CD1c-positive myeloid dendritic cell (primary cell): ENCODE measurements at regions not wholly inside any gene's neighbourhood (a gene's known extent, or its start where the extent isn't known, plus 50 kb on each side); places are given as distances from the start of the nearest gene placed in this dataset.
A peak's percentile ranks its signal among the peaks of the same experiment; 100 is the strongest.

Source experiments
- DNase-seq: peaks from one replicate; pipeline ENCODE4 v3.0.0-alpha.2; 2016; ENCODE audit errors: extremely low spot score

GRCh38 chr9:88692827-88693226 is 157.8 kb downstream of the NXNL2 start:
- DNase-seq = no peak

DNA sequence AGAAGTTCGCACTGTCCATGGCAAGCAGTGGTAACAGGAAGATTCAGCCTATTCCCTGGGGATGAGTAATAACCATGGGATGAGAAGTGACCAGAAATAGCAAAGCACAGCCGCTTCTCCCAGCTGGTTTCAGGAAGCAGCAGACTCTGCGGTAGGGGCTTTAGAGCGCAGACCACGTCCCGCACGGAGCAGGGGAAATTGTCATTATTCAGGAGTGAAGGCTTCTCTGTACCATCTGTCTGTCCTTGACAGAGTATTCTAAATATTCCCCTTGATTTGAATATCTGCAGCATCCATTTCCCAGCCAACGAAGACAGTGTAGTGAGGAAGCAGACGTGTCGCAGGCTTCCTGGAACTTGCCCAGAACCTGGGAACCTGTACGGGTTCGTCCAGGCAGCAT is 159.6 kb downstream of the NXNL2 start:
- DNase-seq = no peak

GRCh38 chr9:88696501-88696900 is 161.5 kb downstream of the NXNL2 start:
- no peak for DNase-seq

GRCh38 chr9:88697764-88698432 is 162.9 kb downstream of the NXNL2 start:
- no peak for DNase-seq

- no peak for DNase-seq
Measured at GRCh38 chr9:88702985-88703384, 168.0 kb downstream of the NXNL2 start.

GRCh38 chr9:88706193-88707113 is 171.5 kb downstream of the NXNL2 start:
- DNase-seq = no peak

DNA sequence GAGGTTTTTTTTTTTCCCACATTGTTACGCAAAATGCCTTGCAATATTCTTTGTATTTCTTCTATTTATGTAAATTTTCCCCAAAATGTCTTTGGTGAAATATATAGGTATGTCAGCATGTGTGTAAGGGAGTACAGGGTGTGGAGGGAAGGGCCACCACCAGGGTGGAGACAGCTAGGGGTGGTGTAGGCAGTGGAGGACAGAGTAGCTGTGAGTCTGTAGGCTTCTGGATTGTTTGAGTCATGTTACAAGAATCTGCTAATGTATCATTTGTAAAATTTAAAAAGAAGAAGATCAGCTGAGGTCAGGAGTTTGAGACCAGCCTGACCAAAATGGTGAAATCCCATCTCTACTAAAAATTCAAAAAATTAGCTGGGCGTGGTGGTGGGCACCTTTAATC is 175.5 kb downstream of the NXNL2 start:
- DNase-seq = no peak

DNA sequence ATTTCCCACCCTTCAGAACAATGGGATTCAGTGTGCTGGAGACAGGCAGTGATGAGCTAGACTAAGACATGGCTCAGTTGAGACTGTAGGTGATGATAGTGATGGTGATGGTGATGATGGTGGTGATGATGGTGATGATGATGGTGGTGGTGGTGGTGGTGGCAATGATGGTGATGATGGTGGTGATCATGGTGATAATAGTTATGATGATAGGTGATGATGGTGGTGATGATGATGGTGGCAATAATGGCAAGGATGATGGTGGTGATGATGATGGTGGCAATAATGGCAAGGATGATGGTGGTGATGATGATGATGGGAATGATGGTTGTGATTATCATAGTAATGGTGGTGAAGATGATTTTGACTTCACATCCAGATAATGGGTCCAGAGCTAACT is 176.7 kb downstream of the NXNL2 start:
- no peak for DNase-seq

DNA sequence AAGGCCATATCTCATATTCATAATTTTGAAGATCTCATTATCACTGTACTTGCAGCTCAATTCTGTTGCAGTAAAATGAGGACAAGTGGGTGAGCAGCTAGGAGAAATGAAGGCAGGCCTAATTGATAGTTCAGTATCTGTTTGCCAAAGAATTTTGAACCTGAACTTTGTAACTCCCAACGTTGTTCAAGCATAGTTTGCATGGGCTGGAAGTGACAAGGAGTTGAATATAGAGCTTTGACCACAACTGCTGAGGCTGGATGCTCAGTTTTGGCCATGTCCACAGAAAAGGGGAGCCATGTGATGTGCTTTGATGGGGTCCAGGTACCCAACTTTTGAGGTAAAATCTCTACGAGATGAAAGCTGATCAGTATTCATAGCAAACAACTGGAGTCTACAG is 177.5 kb downstream of the NXNL2 start:
- DNase-seq = no peak

GRCh38 chr9:88713010-88713409 is 178.0 kb downstream of the NXNL2 start:
- DNase-seq = no peak

DNA sequence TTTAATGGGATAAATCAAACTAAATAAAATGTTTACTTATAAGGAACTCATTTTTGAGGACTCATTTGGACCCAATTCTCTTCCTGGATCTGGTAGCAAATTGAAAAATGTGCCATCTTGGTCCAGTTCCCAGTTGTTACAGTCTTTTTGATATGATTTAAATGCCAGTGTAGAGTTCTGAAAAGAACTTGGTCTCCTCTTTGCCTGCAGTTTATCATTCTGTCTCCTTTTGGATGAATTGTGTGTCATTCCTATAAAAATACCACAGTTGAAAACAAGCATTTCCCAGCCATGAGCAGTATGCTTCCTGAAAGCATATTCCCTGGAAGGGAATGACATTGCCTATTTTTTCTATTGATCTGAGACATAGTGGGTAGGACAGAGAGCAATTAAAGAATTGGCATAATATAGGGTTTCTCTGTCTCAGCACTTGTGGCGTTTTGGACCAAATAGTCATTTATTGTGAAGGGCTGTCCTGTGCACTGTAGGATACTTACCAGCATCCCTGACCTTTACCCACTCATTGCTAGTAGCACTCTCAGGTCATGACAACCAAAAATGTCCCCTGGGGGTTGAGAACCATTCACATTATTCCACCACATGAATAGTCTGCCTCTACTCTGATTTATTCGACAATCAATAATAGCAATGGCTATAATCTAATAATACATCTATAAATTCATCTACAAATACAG is 181.8 kb downstream of the NXNL2 start:
- DNase-seq = no peak

- DNase-seq = no peak
Measured at GRCh38 chr9:88721025-88721424, 186.0 kb downstream of the NXNL2 start.

DNA sequence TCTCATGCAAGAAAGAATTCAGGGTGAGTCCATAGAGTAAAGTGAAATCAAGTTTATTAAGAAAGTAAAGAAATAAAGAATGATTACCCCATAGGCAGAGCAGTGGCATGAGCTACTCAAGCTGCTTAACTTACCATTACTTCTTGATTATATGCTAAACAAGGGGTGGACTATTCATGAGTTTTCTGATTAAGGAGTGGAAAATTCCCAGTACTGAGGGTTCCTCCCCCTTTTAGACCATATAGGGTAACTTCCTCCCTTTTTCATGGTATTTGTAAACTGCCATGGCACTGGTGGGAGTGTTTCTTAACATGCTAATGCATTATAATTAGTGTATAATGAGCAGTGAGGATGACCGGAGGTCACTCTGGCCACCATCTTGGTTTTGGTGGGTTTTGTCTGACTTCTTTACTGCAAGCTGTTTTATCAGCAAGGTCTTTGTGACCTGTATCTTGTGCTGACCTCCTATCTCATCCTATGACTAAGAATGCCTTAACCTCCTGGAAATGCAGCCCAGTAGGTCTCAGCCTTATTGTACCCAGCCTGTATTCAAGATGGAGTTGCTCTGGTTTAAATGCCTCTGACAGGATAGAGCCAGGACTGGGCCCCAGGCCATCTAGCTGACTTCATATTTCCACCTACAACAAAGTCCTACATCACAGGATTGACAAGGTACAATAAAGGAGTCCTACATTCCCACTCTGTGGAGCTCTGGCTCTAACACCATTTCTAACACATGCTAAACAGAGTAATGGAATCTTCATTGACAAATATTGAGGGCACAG is 186.7 kb downstream of the NXNL2 start:
- peak; percentile 2 for DNase-seq

GRCh38 chr9:88722753-88723152 is 187.8 kb downstream of the NXNL2 start:
- DNase-seq = no peak

DNA sequence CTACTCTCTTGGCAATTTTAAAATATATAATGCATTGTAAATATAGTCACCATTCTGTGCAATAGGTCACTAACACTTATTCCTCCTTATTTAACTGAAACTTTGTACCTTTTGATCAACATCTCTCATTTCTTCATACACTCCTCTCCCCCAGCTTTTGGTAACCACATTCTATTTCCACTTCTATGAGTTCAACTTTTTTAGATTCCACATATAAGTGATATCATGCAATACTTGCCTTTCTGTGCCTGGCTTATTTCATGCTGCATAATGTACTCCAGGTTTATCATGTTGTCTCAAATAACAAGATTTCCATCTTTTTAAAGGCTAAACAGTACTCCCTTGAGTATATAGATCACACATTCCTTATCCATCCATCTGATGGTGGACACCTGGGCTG is 188.8 kb downstream of the NXNL2 start:
- no peak for DNase-seq

DNA sequence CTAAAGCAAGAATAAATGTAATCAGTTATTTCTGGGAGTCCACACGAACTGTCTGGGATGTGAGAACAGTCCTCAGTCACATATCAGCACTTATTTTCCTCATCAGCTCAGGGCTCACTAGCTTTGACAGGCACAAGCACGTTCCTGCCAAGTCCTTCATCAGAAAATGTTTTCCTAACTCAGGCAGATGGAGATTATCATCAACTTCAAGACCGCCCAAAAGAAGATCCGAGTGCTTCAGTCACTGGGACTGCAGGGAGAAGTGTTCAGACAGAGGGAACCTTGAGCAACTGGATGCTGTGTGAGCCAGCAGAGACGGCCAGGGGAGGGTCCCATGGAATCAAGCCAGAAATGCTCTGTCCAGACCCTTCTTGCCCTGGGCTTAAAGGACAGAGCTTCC is 189.4 kb downstream of the NXNL2 start:
- DNase-seq = no peak

DNA sequence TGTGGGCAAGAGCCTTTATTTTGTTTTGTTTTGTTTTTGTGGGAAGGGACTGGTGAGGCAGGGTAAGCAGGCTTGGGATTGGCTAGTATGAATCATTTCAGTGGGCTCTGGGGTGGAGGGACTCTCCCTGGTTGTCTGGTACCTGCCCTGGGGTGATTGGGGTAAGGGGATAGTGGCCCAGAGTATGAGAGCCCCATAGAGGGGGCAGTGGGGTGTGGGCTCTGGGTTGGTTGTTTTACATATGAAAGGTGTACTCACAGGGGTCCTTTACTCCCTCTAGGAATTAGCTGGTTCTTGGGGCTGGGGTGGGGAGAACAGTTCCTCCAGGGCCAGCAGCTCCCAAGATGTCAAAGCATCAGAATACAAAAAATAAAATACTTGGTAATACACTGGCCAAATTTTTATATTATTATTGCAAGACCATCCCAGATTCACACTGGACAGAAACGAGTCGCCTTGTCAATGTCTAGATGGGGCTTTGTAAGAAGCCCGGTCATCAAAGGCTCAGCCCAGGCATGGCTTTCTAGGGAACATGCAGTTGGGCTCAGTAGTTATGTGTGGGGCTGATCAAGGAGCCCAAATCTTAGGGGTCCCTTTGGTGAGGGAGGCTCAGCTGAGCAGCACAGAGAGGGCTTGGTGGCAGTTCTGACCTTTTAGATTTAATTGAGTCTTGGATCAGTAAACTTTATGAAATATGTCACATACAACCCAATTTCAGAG is 190.5 kb downstream of the NXNL2 start:
- no peak for DNase-seq

DNA sequence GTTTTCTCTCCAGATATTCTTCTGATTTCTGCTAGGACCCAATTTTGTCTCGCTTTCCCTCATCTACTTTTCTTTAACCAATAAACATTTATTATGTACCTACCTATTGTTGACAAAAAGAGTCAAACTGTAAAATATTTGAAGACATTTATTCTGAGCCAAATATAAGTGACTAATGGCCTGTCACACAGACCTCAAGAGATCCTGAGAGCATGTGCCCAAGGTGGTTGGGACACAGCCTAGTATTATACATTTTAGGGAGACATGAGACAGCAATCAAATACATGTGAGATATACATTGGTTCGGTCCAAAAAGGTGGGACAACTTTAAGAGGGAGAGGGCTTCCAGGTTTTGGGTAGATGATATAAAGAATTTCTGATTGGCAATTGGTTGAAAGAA is 191.8 kb downstream of the NXNL2 start:
- DNase-seq = no peak

DNA sequence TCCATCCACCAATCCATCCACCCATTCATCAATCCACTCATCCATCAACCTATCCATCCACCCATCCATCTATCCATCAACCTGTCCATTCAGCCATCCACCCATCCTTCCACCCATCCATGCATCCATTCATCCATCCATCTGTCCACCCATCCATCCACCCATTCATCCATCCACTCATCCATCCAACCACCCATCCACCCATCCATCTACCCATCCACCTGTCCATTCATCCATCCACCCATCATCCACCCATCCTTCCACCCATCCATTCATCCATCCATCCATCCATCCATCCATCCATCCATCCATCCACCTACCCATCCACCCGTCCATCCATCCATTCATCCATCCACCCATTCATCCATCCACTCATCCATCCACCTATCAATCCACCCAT is 195.8 kb downstream of the NXNL2 start:
- DNase-seq = no peak

- no peak for DNase-seq
Measured at GRCh38 chr9:88732128-88732527, 197.2 kb downstream of the NXNL2 start.
